Central memory CD4-positive, alpha-beta T cell (primary cell): ENCODE measurements at regions not wholly inside any gene's neighbourhood (a gene's known extent, or its start where the extent isn't known, plus 50 kb on each side); places are given as distances from the start of the nearest gene placed in this dataset.

ENCODE experiments used
- DNase-seq: peaks from one replicate; pipeline ENCODE4 v3.0.0; 2022

GRCh38 chrX:43586830-43587229 is 69.3 kb upstream of the MAOA start:
- DNase-seq: no peak

GRCh38 chrX:43589735-43590134 is 66.4 kb upstream of the MAOA start:
- no peak for DNase-seq

- DNase-seq: no peak
Measured at GRCh38 chrX:43590150-43590549, 65.9 kb upstream of the MAOA start.

- no peak for DNase-seq
Measured at GRCh38 chrX:43592597-43592996, 63.5 kb upstream of the MAOA start.

GRCh38 chrX:43595931-43596330 is 60.2 kb upstream of the MAOA start:
- DNase-seq: no peak

- no peak for DNase-seq
Measured at GRCh38 chrX:43604753-43605152, 51.3 kb upstream of the MAOA start.

- no peak for DNase-seq
Measured at GRCh38 chrX:43605351-43605750, 50.7 kb upstream of the MAOA start.
